ENCODE measurements at regions not wholly inside any gene's neighbourhood (a gene's known extent, or its start where the extent isn't known, plus 50 kb on each side); places are given as distances from the start of the nearest gene placed in this dataset.

- Mint-ChIP-seq H3K27me3 (ENCODE audit: low read depth) (peaks cover 4% of the 10 kb centered on the region), H3K4me3 (no peak overlapping the region), H3K4me1 (ENCODE audit: low read depth) (no peaks in the 10 kb centered on the region), H3K9me3 (ENCODE audit: insufficient read depth) (no peaks in the 10 kb centered on the region), H3K36me3 (ENCODE audit: low read depth) (no peaks in the 10 kb centered on the region), H3K27ac (no peak overlapping the region)
- ChIA-PET CTCF (no interaction called here), POLR2A (no interaction called here)
- ATAC-seq: no peak
- no peak for DNase-seq
Observed at GRCh38 chr16:66207139-66207882, 159.2 kb upstream of the CDH5 start.

- DNase-seq (no peak), ATAC-seq (no peak)
- no peak overlapping the region for H3K27ac Mint-ChIP-seq
- H3K27me3 Mint-ChIP-seq (ENCODE audit: low read depth): peaks cover 4% of the 10 kb centered on the region
- H3K4me1 Mint-ChIP-seq (ENCODE audit: low read depth): no peaks in the 10 kb centered on the region
- CTCF ChIA-PET: no interaction called here
- no peaks in the 10 kb centered on the region for H3K9me3 Mint-ChIP-seq (ENCODE audit: insufficient read depth)
- H3K4me3 Mint-ChIP-seq: no peak overlapping the region
- no peaks in the 10 kb centered on the region for H3K36me3 Mint-ChIP-seq (ENCODE audit: low read depth)
- POLR2A ChIA-PET: no interaction called here
Observed at GRCh38 chr16:66206363-66206762, 160.1 kb upstream of the CDH5 start.

- H3K4me3 Mint-ChIP-seq: no peak overlapping the region
- H3K27me3 Mint-ChIP-seq (ENCODE audit: low read depth): peaks cover 4% of the 10 kb centered on the region
- ChIA-PET CTCF (no interaction called here), POLR2A (no interaction called here)
- no peak for DNase-seq
- H3K36me3 Mint-ChIP-seq (ENCODE audit: low read depth): no peaks in the 10 kb centered on the region
- no peak overlapping the region for H3K27ac Mint-ChIP-seq
- H3K9me3 Mint-ChIP-seq (ENCODE audit: insufficient read depth): no peaks in the 10 kb centered on the region
- no peak for ATAC-seq
- no peaks in the 10 kb centered on the region for H3K4me1 Mint-ChIP-seq (ENCODE audit: low read depth)
Observed at GRCh38 chr16:66205287-66206231, 160.9 kb upstream of the CDH5 start.

GRCh38 chr16:66204756-66205155 is 161.7 kb upstream of the CDH5 start:
- ChIA-PET POLR2A (no interaction called here), CTCF (no interaction called here)
- no peaks in the 10 kb centered on the region for H3K36me3 Mint-ChIP-seq (ENCODE audit: low read depth)
- DNase-seq (no peak), ATAC-seq (no peak)
- no peaks in the 10 kb centered on the region for H3K4me1 Mint-ChIP-seq (ENCODE audit: low read depth)
- no peak overlapping the region for H3K4me3 Mint-ChIP-seq
- H3K9me3 Mint-ChIP-seq (ENCODE audit: insufficient read depth): no peaks in the 10 kb centered on the region
- H3K27ac Mint-ChIP-seq: no peak overlapping the region
- H3K27me3 Mint-ChIP-seq (ENCODE audit: low read depth): peaks cover 4% of the 10 kb centered on the region

GRCh38 chr16:66203476-66203875 is 163.0 kb upstream of the CDH5 start:
- H3K27ac Mint-ChIP-seq: no peak overlapping the region
- no peaks in the 10 kb centered on the region for H3K4me1 Mint-ChIP-seq (ENCODE audit: low read depth)
- ChIA-PET POLR2A (no interaction called here), CTCF (no interaction called here)
- no peak overlapping the region for H3K4me3 Mint-ChIP-seq
- no peak for DNase-seq
- peaks cover 4% of the 10 kb centered on the region for H3K27me3 Mint-ChIP-seq (ENCODE audit: low read depth)
- no peak for ATAC-seq
- no peaks in the 10 kb centered on the region for H3K9me3 Mint-ChIP-seq (ENCODE audit: insufficient read depth)
- no peaks in the 10 kb centered on the region for H3K36me3 Mint-ChIP-seq (ENCODE audit: low read depth)

GRCh38 chr16:66199189-66199588 is 167.3 kb upstream of the CDH5 start:
- ChIA-PET CTCF (no interaction called here), POLR2A (no interaction called here)
- H3K9me3 Mint-ChIP-seq (ENCODE audit: insufficient read depth): no peaks in the 10 kb centered on the region
- H3K27ac Mint-ChIP-seq: no peak overlapping the region
- no peaks in the 10 kb centered on the region for H3K27me3 Mint-ChIP-seq (ENCODE audit: low read depth)
- H3K36me3 Mint-ChIP-seq (ENCODE audit: low read depth): no peaks in the 10 kb centered on the region
- no peak overlapping the region for H3K4me3 Mint-ChIP-seq
- DNase-seq: no peak
- no peak for ATAC-seq
- H3K4me1 Mint-ChIP-seq (ENCODE audit: low read depth): no peaks in the 10 kb centered on the region

- H3K36me3 Mint-ChIP-seq (ENCODE audit: low read depth): no peaks in the 10 kb centered on the region
- ATAC-seq (no peak), DNase-seq (no peak)
- CTCF ChIA-PET: no interaction called here
- POLR2A ChIA-PET: no interaction called here
- no peaks in the 10 kb centered on the region for H3K27me3 Mint-ChIP-seq (ENCODE audit: low read depth)
- H3K27ac Mint-ChIP-seq: no peak overlapping the region
- H3K9me3 Mint-ChIP-seq (ENCODE audit: insufficient read depth): no peaks in the 10 kb centered on the region
- no peaks in the 10 kb centered on the region for H3K4me1 Mint-ChIP-seq (ENCODE audit: low read depth)
- H3K4me3 Mint-ChIP-seq: no peak overlapping the region
Observed at GRCh38 chr16:66198641-66199040, 167.8 kb upstream of the CDH5 start.

- Mint-ChIP-seq H3K27me3 (ENCODE audit: low read depth) (no peaks in the 10 kb centered on the region), H3K4me3 (no peak overlapping the region), H3K9me3 (ENCODE audit: insufficient read depth) (no peaks in the 10 kb centered on the region), H3K4me1 (ENCODE audit: low read depth) (no peaks in the 10 kb centered on the region), H3K36me3 (ENCODE audit: low read depth) (no peaks in the 10 kb centered on the region), H3K27ac (no peak overlapping the region)
- POLR2A ChIA-PET: no interaction called here
- DNase-seq (no peak), ATAC-seq (no peak)
- CTCF ChIA-PET: no interaction called here
Observed at GRCh38 chr16:66197668-66198278, 168.7 kb upstream of the CDH5 start.

- Mint-ChIP-seq H3K4me1 (ENCODE audit: low read depth) (no peaks in the 10 kb centered on the region), H3K36me3 (ENCODE audit: low read depth) (no peaks in the 10 kb centered on the region), H3K4me3 (no peak overlapping the region), H3K27me3 (ENCODE audit: low read depth) (no peaks in the 10 kb centered on the region), H3K9me3 (ENCODE audit: insufficient read depth) (no peaks in the 10 kb centered on the region), H3K27ac (no peak overlapping the region)
- DNase-seq: no peak
- CTCF ChIA-PET: no interaction called here
- ATAC-seq: no peak
- POLR2A ChIA-PET: no interaction called here
Observed at GRCh38 chr16:66196770-66197169, 169.7 kb upstream of the CDH5 start.

GRCh38 chr16:66194866-66195265 is 171.6 kb upstream of the CDH5 start:
- H3K27me3 Mint-ChIP-seq (ENCODE audit: low read depth): peaks cover 2% of the 10 kb centered on the region
- H3K36me3 Mint-ChIP-seq (ENCODE audit: low read depth): no peaks in the 10 kb centered on the region
- POLR2A ChIA-PET: no interaction called here
- H3K4me1 Mint-ChIP-seq (ENCODE audit: low read depth): no peaks in the 10 kb centered on the region
- H3K4me3 Mint-ChIP-seq: no peak overlapping the region
- ATAC-seq (no peak), DNase-seq (no peak)
- H3K27ac Mint-ChIP-seq: no peak overlapping the region
- CTCF ChIA-PET: no interaction called here
- no peaks in the 10 kb centered on the region for H3K9me3 Mint-ChIP-seq (ENCODE audit: insufficient read depth)

GRCh38 chr16:66193543-66194229 is 172.8 kb upstream of the CDH5 start:
- no peak overlapping the region for H3K4me3 Mint-ChIP-seq
- ChIA-PET CTCF (no interaction called here), POLR2A (no interaction called here)
- no peaks in the 10 kb centered on the region for H3K4me1 Mint-ChIP-seq (ENCODE audit: low read depth)
- ATAC-seq (no peak), DNase-seq (no peak)
- H3K27ac Mint-ChIP-seq: no peak overlapping the region
- peaks cover 4% of the 10 kb centered on the region for H3K27me3 Mint-ChIP-seq (ENCODE audit: low read depth)
- no peaks in the 10 kb centered on the region for H3K36me3 Mint-ChIP-seq (ENCODE audit: low read depth)
- H3K9me3 Mint-ChIP-seq (ENCODE audit: insufficient read depth): no peaks in the 10 kb centered on the region

GRCh38 chr16:66190411-66190810 is 176.1 kb upstream of the CDH5 start:
- POLR2A ChIA-PET: no interaction called here
- DNase-seq: no peak
- no peak overlapping the region for H3K27ac Mint-ChIP-seq
- H3K36me3 Mint-ChIP-seq (ENCODE audit: low read depth): no peaks in the 10 kb centered on the region
- H3K4me3 Mint-ChIP-seq: no peak overlapping the region
- ATAC-seq: no peak
- no peaks in the 10 kb centered on the region for H3K9me3 Mint-ChIP-seq (ENCODE audit: insufficient read depth)
- CTCF ChIA-PET: no interaction called here
- H3K27me3 Mint-ChIP-seq (ENCODE audit: low read depth): peaks cover 4% of the 10 kb centered on the region
- no peaks in the 10 kb centered on the region for H3K4me1 Mint-ChIP-seq (ENCODE audit: low read depth)

Measured in activated CD8-positive, alpha-beta T cell treated with anti-CD3 and anti-CD28 coated beads, Interleukin-2, amount 10 ng/mL, durations not matched to agents 7 days and 5 days (primary cell).